HG03066 (cell line): ENCODE measurements at regions not wholly inside any gene's neighbourhood (a gene's known extent, or its start where the extent isn't known, plus 50 kb on each side); places are given as distances from the start of the nearest gene placed in this dataset.
"Not testable (repeated sequence)": the region's sequence is repeated elsewhere in the genome, so short reads cannot be mapped to it uniquely, and the experiment has no call there.

ENCODE experiments used
- ATAC-seq: cut with Tn5 transposase; IDR thresholded peaks from one replicate; pipeline ENCODE4 v1.9.1; 2021; ENCODE audit warnings: low read depth; ENCODE audit not compliant: unreplicated experiment

- no peak for ATAC-seq
These were observed 203.4 kb downstream of the KIT start for GRCh38 chr4:54861201-54861600.

- ATAC-seq = no peak
These were observed 197.6 kb downstream of the KIT start for GRCh38 chr4:54855191-54855854.

DNA sequence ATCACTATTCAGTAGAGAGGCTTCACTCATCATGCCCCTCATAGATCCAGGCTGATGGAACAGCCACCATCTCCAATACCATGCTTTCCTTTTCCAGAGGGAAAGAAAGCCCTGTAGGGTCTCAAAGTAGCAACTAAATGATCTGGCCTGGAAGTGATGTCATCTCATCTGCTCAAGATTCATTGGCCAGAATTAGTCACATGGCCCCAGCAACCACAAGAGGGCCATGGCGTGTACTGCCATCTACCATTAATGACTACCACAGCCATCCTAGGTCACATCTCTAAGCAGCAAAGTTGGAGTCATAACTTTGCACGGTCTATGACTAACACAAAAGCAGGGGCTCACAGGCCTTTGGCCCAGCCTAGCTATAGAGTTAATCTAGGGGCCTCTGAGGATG, 194.8 kb downstream of the KIT start:
- no peak for ATAC-seq

DNA sequence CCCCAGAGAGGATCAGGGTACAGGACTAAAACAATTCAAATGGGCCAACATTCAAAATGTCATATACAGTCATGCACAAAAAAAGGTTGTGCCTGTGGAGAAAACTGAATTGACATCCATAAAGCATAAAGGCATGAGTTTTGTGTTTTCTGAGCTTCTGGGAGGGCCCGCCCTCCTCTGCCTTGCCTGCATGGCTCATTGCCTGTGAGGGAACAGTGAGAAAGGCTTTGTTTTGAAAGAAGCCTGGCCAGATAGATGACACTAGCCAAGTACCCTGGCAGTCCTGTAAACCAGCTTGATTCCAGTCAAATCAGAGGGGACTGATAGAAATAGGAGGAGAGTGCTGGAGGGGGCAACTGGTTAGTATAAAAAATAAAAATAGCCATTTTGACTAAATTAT, 194.3 kb downstream of the KIT start:
- ATAC-seq = no peak

GRCh38 chr4:54844911-54845310, 187.2 kb downstream of the KIT start:
- ATAC-seq = no peak

DNA sequence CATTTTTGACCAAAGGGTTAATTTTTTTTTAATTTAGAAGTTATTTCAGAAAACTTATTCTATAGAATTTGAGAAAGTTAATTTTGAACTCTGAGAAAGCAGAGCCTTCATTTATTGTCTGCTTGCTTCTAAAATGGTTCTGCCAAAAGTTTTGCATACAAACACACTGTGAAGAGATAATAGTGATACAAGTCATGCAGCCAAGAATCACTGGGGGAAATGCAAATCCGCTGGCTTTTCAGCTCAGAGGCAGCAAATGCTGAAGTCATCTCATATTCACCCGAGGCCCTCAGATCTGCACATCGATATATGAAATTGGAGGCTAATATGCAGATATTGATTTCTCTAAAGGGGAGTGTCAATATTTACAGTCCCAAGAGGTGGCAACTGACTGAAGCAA, 186.2 kb downstream of the KIT start:
- no peak for ATAC-seq

- ATAC-seq = no peak
These were observed 185.3 kb downstream of the KIT start for GRCh38 chr4:54843106-54843505.

GRCh38 chr4:54842656-54843055, 184.9 kb downstream of the KIT start:
- no peak for ATAC-seq

DNA sequence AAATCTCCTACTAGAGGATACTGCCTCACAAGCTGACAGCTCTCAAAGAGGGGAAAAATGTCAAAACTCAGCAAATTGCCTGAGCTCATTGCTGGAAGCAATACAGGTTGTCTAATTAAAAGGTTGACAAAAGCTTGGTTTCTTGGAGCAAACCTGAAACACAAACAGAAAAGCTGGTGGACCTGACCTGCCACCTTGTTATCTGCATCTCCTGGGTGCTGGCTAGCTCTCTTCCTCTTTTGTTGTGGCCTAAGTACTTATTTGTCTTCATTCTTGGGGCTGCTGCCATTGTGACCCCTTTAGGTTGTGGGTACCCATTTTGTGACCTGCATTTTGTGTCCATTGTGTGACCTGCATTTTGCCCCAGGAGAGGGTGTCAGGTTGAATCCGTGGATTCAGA, 184.5 kb downstream of the KIT start:
- no peak for ATAC-seq

DNA sequence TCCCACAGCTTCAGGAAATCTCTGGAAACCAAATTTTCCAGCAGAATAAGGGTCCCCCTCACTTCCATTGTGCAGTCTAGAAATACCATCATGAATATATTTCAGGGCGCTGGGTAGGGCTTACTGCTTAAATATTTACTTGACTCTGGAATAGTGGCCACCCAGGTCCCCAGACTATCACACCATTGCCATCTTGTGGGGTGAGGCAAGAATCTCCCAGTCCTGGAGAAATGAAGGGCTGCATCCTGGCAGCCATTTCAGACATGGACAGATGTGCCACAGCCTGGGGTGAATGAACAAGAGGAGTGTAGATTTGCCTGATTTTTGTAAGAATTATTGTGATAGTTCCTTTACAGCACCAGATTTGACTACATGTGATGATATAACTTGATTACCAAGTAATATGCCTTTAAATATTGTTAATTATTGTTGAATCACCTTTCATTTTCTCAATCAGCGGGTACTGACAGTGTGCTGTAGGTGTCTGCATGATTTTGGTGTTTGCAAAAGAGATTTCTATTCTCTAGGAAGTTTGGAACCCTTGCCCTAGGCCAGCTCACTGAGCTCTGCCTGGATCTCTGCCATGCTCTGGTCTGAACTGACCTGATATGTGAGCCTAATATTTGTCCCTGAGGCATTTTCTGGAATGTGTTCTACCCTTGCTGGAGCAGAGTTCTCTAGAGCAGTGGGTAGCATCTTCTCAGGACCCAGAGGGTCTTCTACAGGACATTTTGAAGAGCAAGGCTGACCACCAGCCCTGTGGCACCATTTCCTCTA, 183.4 kb downstream of the KIT start:
- no peak for ATAC-seq

- no peak for ATAC-seq
These were observed 182.7 kb downstream of the KIT start for GRCh38 chr4:54840430-54840829.

- no peak for ATAC-seq
These were observed 180.5 kb downstream of the KIT start for GRCh38 chr4:54838301-54838700.

DNA sequence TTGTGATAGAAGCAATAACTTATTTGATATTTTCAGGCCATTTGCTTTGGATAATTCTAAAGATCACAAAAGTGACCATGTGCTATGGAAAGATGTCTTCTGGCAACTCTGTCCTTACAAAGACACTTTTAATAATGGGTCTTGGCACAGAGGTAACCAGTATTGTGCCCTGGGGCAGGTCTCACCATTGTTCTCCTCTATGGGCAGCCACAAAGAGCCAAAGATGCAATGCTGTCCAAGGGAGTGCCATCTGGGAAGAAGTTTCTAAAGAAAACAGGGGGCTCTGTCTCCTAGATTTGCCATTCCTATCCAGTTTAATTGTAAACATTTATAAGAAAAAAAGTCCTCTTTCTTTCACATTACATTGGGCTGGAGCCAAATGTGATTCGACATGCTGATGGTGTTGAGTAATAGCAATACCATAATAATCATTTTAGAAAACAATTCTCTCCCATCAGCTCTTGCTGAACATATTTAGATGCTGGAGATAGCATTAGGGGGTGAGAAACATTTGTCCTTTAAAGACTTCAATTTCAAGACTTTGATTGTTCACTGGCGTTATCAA, 179.9 kb downstream of the KIT start:
- no peak for ATAC-seq

GRCh38 chr4:54828361-54828760, 170.6 kb downstream of the KIT start:
- ATAC-seq = not testable (repeated sequence)

GRCh38 chr4:54823616-54824015, 165.9 kb downstream of the KIT start:
- ATAC-seq = no peak

DNA sequence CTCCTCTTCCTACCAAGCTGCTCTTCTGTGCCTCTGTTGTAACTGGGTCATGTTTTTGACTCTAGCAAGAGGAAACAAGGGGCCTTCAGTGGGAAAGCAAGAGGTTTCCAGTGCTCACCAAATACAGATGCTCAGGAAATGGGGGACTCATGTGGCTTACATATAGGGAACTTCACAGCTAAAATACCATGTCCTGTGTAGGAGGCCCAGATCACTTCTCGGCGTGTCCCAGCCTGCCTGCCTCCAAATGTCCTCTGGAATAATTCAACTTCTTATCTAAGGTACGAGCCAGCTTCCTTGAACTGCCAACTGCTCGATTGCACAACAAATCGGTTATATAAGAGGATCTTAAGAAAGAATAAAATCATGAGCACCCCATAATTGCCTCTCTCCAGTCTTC, 161.3 kb downstream of the KIT start:
- ATAC-seq = no peak

GRCh38 chr4:54818481-54818880, 160.7 kb downstream of the KIT start:
- no peak for ATAC-seq

DNA sequence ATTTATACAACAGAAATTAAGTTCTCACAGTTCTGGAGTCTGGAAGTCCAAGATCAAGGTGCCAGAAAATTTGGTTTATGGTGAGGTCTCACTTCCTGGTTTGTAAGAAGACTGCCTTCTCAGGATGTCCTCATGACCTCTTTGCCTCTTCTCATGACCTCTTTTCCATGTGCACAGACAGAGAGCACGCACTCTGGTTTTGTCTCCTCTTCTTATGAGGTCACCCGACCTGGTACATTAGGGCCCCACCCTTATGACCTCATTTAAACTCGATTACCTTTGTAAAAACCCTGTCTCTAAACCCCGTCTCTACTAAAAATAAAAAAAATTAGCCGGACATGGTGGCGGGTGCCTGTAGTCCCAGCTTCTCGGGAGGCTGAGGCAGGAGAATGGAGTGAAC, 155.9 kb downstream of the KIT start:
- ATAC-seq = no peak

GRCh38 chr4:54806351-54806750, 148.6 kb downstream of the KIT start:
- no peak for ATAC-seq

DNA sequence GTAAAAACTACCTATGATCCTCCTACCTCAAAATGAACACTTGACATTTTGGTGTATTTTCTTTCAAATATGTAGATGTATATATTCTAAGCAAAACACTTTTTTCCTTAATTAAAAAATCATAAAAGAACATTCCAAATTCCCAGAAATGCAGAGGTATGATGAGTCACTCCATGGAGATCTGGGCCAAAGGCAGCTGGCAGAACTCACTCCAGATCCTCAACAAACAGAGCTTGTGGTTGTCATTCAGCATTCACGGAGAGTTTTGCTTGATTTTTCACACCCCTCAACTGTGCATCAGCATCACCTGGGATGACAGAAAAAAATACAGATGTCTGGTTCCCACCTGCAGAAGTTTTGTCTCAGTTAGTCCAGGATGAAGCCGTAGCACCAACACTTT, 144.6 kb downstream of the KIT start:
- ATAC-seq = no peak

- no peak for ATAC-seq
These were observed 143.2 kb downstream of the KIT start for GRCh38 chr4:54800831-54801530.
